DOHH2 (cell line): ENCODE measurements at regions not wholly inside any gene's neighbourhood (a gene's known extent, or its start where the extent isn't known, plus 50 kb on each side); places are given as distances from the start of the nearest gene placed in this dataset.

ENCODE experiments used
- H3F3A ChIP-seq: fragments of 200-600 bp; sonication (generic), shearing (Covaris generic); 2 replicates; pipeline ENCODE4 v1.6.0; 2016; ENCODE audit warnings: antibody characterized with exemption, mild to moderate bottlenecking; ENCODE audit not compliant: control insufficient read depth, insufficient read depth
- H3K27ac ChIP-seq: fragments of 200-600 bp; sonication (generic); 2 replicates; pipeline ENCODE4 v1.5.1; 2014; ENCODE audit warnings: low read depth, mild to moderate bottlenecking, low read length, moderate library complexity
- H3K27me3 ChIP-seq: fragments of 200-600 bp; sonication (generic); 2 replicates; pipeline ENCODE4 v1.6.1; 2014; ENCODE audit warnings: mild to moderate bottlenecking, low read length, mixed read lengths; ENCODE audit not compliant: control insufficient read depth
- H3K36me3 ChIP-seq: fragments of 200-600 bp; sonication (generic); 2 replicates; pipeline ENCODE4 v1.6.1; 2014; ENCODE audit warnings: mild to moderate bottlenecking, low read length, moderate library complexity, mixed read lengths; ENCODE audit not compliant: control insufficient read depth
- H3K4me1 ChIP-seq: fragments of 200-600 bp; sonication (generic); 2 replicates; pipeline ENCODE4 v1.6.1; 2014; ENCODE audit warnings: mild to moderate bottlenecking, low read length, mixed read lengths; ENCODE audit not compliant: control insufficient read depth
- H3K4me2 ChIP-seq: fragments of 200-600 bp; sonication (generic); 2 replicates; pipeline ENCODE4 v1.6.0; 2014; ENCODE audit warnings: mild to moderate bottlenecking, low read length, moderate library complexity
- H3K4me3 ChIP-seq: fragments of 200-600 bp; sonication (generic); 2 replicates; pipeline ENCODE4 v1.5.1; 2014; ENCODE audit warnings: mild to moderate bottlenecking, low read length, mixed read lengths
- H3K79me2 ChIP-seq: fragments of 200-600 bp; sonication (generic); 2 replicates; pipeline ENCODE4 v1.6.1; 2014; ENCODE audit warnings: mild to moderate bottlenecking, low read length, mixed read lengths; ENCODE audit not compliant: control insufficient read depth
- H3K9me2 ChIP-seq: fragments of 200-600 bp; sonication (generic); replicated peaks from 2 replicates; pipeline ENCODE4 v1.6.1; 2014; ENCODE audit warnings: mild to moderate bottlenecking, low read length, mixed read lengths; ENCODE audit not compliant: control insufficient read depth
- H3K9me3 ChIP-seq: fragments of 200-600 bp; sonication (generic); 2 replicates; pipeline ENCODE4 v1.6.1; 2014; ENCODE audit warnings: antibody characterized with exemption, low read length, mixed read lengths; ENCODE audit not compliant: control insufficient read depth, insufficient read depth
- H4K20me1 ChIP-seq: fragments of 200-600 bp; sonication (generic); 2 replicates; pipeline ENCODE4 v1.6.0; 2014; ENCODE audit warnings: low read depth, mild to moderate bottlenecking, antibody characterized with exemption, low read length, moderate library complexity; ENCODE audit not compliant: control insufficient read depth, insufficient read depth
- EZH2phosphoT487 ChIP-seq: fragments of 200-600 bp; sonication (generic); IDR thresholded peaks from 2 replicates; pipeline ENCODE4 v1.6.1; 2017; ENCODE audit warnings: borderline replicate concordance, mild to moderate bottlenecking, antibody characterized with exemption, low read length, moderate library complexity, mixed read lengths
- TF ChIP-seq, protein P1 (sequence below): fragments of 200-600 bp; sonication (generic); IDR thresholded peaks from one replicate; pipeline ENCODE4 v1.5.1; 2014; ENCODE audit warnings: antibody characterized with exemption, mild to moderate bottlenecking, low read depth, low read length; ENCODE audit not compliant: poor library complexity, severe bottlenecking

DNA sequence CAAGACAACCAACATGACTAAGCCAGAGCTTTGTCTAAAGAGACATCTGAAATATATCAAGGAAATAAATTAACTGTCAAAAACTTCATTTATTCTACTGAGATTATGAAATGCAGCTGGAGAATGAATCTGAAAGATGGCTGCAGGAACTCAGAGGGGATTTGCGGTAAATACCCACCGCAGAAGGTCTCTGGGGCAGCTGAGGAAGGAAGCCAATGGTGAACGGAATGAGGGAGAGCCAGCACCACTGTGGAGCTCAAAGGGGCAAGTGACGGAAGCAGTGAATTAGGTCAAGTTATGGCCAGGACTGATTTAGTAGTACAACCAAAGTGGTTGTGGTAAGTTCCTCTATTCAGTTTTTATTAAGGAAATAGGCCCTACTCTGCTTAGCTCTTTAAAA is 215.3 kb upstream of the GLI3 start:
- Histone ChIP-seq H3K4me1 (no peaks in the 10 kb centered on the region), H3K27ac (no peak overlapping the region), H3K4me3 (no peak overlapping the region), H3K79me2 (no peaks in the 10 kb centered on the region), H3K9me3 (no peaks in the 10 kb centered on the region), H3K4me2 (no peak overlapping the region), H4K20me1 (no peaks in the 10 kb centered on the region), H3K36me3 (no peaks in the 10 kb centered on the region), H3K27me3 (no peaks in the 10 kb centered on the region), H3K9me2 (0 out of 2 replicates have a peak, but pooled peaks cover 2% of the 10 kb centered on the region), H3F3A (no peaks in the 10 kb centered on the region)
- no peak for TF ChIP-seq EZH2phosphoT487
- TF ChIP-seq, protein P1, sequence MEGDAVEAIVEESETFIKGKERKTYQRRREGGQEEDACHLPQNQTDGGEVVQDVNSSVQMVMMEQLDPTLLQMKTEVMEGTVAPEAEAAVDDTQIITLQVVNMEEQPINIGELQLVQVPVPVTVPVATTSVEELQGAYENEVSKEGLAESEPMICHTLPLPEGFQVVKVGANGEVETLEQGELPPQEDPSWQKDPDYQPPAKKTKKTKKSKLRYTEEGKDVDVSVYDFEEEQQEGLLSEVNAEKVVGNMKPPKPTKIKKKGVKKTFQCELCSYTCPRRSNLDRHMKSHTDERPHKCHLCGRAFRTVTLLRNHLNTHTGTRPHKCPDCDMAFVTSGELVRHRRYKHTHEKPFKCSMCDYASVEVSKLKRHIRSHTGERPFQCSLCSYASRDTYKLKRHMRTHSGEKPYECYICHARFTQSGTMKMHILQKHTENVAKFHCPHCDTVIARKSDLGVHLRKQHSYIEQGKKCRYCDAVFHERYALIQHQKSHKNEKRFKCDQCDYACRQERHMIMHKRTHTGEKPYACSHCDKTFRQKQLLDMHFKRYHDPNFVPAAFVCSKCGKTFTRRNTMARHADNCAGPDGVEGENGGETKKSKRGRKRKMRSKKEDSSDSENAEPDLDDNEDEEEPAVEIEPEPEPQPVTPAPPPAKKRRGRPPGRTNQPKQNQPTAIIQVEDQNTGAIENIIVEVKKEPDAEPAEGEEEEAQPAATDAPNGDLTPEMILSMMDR, result no peak

DNA sequence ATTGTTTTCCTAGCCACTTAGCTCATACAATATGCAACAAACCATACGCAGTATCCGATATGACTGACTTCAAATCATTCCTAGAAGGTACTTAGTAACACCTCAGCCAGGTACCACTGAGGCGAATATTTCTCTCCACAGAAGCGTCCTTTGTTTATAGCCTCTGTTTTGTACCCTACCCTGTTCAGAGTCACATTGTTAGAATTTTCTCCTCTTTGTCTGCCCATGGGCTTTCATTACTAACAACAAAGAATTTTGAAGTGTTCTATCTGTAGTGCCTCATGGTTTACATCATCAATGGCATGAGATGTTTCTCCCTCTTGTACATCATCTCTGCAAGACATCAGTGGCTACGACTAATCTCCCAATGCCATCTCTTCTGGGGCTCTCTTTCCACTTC is 212.4 kb upstream of the GLI3 start:
- no peak overlapping the region for H3K4me2 ChIP-seq
- no peak overlapping the region for H3K27ac ChIP-seq
- H3K36me3 ChIP-seq, result no peaks in the 10 kb centered on the region
- H3F3A ChIP-seq, result no peaks in the 10 kb centered on the region
- H3K27me3 ChIP-seq, result no peaks in the 10 kb centered on the region
- H3K9me2 ChIP-seq, result 0 out of 2 replicates have a peak, but pooled peaks cover 2% of the 10 kb centered on the region
- no peaks in the 10 kb centered on the region for H3K4me1 ChIP-seq
- no peaks in the 10 kb centered on the region for H4K20me1 ChIP-seq
- no peak for TF ChIP-seq EZH2phosphoT487
- TF ChIP-seq, protein P1, result no peak
- no peak overlapping the region for H3K4me3 ChIP-seq
- H3K9me3 ChIP-seq, result peaks cover 3% of the 10 kb centered on the region; the same call in 1 of the 2 replicates
- H3K79me2 ChIP-seq, result no peaks in the 10 kb centered on the region

DNA sequence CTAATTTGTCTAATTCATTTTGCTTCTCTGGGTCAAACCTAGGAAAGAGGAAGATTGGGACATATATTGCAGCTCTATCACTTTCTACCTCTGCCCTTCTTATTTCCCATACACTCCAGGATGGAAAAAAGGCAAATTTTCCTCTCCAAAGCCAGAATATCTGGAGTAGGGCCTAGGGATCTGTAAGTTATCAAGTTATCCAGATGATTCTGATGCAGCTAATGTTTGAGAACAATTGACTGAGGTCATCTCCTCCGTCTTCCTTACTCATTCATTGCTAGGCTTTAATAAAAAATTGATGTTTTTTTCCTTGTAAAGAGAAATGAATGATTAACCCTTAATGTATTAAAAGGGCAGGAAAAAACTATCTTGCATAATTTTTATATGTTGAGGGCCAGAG is 211.9 kb upstream of the GLI3 start:
- Histone ChIP-seq H3K27me3 (no peaks in the 10 kb centered on the region), H3K9me2 (0 out of 2 replicates have a peak, but pooled peaks cover 2% of the 10 kb centered on the region), H3K27ac (no peak overlapping the region), H3K36me3 (no peaks in the 10 kb centered on the region), H3K4me2 (no peak overlapping the region), H3F3A (no peaks in the 10 kb centered on the region), H3K79me2 (no peaks in the 10 kb centered on the region), H3K9me3 (peaks cover 3% of the 10 kb centered on the region; the same call in 1 of the 2 replicates), H4K20me1 (no peaks in the 10 kb centered on the region), H3K4me3 (no peak overlapping the region), H3K4me1 (no peaks in the 10 kb centered on the region)
- TF ChIP-seq, protein P1, result no peak
- no peak for TF ChIP-seq EZH2phosphoT487
